H1 (cell line): ENCODE measurements at regions not wholly inside any gene's neighbourhood (a gene's known extent, or its start where the extent isn't known, plus 50 kb on each side); places are given as distances from the start of the nearest gene placed in this dataset.
A peak's percentile ranks its signal among the peaks of the same experiment; 100 is the strongest.

ENCODE experiments used
- CTCF ChIA-PET: fragments of 300-600 bp; sonication (Branson Sonifier 250); formaldehyde crosslinking; loops from one replicate; lab custom pipeline; 2021; ENCODE audit not compliant: partially characterized antibody; lab: Charles Lee
- POLR2A ChIA-PET: fragments of 300-600 bp; sonication (Branson Sonifier 250); formaldehyde crosslinking; loops from one replicate; lab custom pipeline; 2021; ENCODE audit warnings: inconsistent platforms; ENCODE audit not compliant: partially characterized antibody; lab: Charles Lee
- DNase-seq, 2 experiments: peaks; one replicate each; pipeline versions ENCODE4 v3.0.0 to v3.0.0-alpha.2; 2010 to 2022; ENCODE audit warnings: low spot score in 2 of 2, low read depth in 1 of 2, mixed read lengths in 1 of 2
- FAIRE-seq: peaks from 2 replicates; lab custom pipeline; 2011; peaks lifted over from hg19 to GRCh38; lab: Jason Lieb, UNC
- H2AFZ ChIP-seq: 2 replicates; pipeline ENCODE4 v1.8.1; 2012; ENCODE audit warnings: low read length, inconsistent platforms
- H2AK5ac ChIP-seq: 2 replicates; pipeline ENCODE4 v1.6.1; 2013; ENCODE audit warnings: low read depth, low read length
- H2BK120ac ChIP-seq: replicated peaks from 2 replicates; pipeline ENCODE3; 2013; ENCODE audit warnings: low read depth, low read length, inconsistent platforms
- H2BK12ac ChIP-seq: 2 replicates; pipeline ENCODE4 v1.6.1; 2013; ENCODE audit warnings: low read depth, low read length
- H2BK15ac ChIP-seq: 2 replicates; pipeline ENCODE4 v1.6.1; 2013; ENCODE audit warnings: low read length
- H2BK20ac ChIP-seq: 2 replicates; pipeline ENCODE4 v1.6.1; 2013; ENCODE audit warnings: low read length
- H2BK5ac ChIP-seq: 2 replicates; pipeline ENCODE4 v1.6.1; 2013; ENCODE audit warnings: low read depth, low read length
- H3K14ac ChIP-seq: 2 replicates; pipeline ENCODE4 v1.6.1; 2013; ENCODE audit warnings: inconsistent platforms; ENCODE audit not compliant: insufficient read length
- H3K18ac ChIP-seq: 2 replicates; pipeline ENCODE4 v1.6.1; 2013; ENCODE audit warnings: low read length; ENCODE audit errors: extremely low read depth
- H3K23ac ChIP-seq: 2 replicates; pipeline ENCODE4 v1.6.1; 2013; ENCODE audit warnings: inconsistent platforms; ENCODE audit not compliant: insufficient read length
- H3K23me2 ChIP-seq: 2 replicates; pipeline ENCODE4 v1.6.1; 2013; ENCODE audit warnings: low read depth, low read length
- H3K27ac ChIP-seq: 2 replicates; pipeline ENCODE4 v1.6.1; 2011; ENCODE audit warnings: low read depth, low read length, inconsistent platforms
- H3K27me3 ChIP-seq, 4 experiments: replicated peaks in 1 of 4; 1 replicate in 1 of 4; 2 replicates in 3 of 4; pipeline versions ENCODE4 v1.6.1 to v1.8.1; 2011 to 2013; ENCODE audit warnings: low read length in 3 of 4, mild to moderate bottlenecking in 3 of 4, inconsistent platforms in 2 of 4, mixed read lengths in 2 of 4, moderate library complexity in 1 of 4; ENCODE audit not compliant: control insufficient read depth in 3 of 4, insufficient read depth in 3 of 4; ENCODE audit errors: extremely low read depth in 1 of 4
- H3K36me3 ChIP-seq, 4 experiments: 2 replicates each; pipeline versions ENCODE4 v1.6.1 to v1.8.1; 2011 to 2013; ENCODE audit warnings: mild to moderate bottlenecking in 4 of 4, low read length in 3 of 4, moderate library complexity in 2 of 4, control low read depth in 1 of 4, inconsistent platforms in 1 of 4; ENCODE audit not compliant: insufficient read depth in 4 of 4, control insufficient read depth in 2 of 4
- H3K4ac ChIP-seq: replicated peaks from 2 replicates; pipeline ENCODE3; 2013; ENCODE audit warnings: low read length, low read depth, mixed read lengths, inconsistent platforms; ENCODE audit not compliant: insufficient read length
- H3K4me1 ChIP-seq, 4 experiments: replicated peaks in 1 of 4; 1 replicate in 1 of 4; 2 replicates in 3 of 4; pipeline versions ENCODE4 v1.6.1 to v1.8.1; 2011 to 2013; ENCODE audit warnings: low read length in 3 of 4, inconsistent platforms in 2 of 4, mixed read lengths in 1 of 4; ENCODE audit not compliant: insufficient read depth in 4 of 4, control insufficient read depth in 3 of 4
- H3K4me2 ChIP-seq, 2 experiments: 2 replicates each; pipeline versions ENCODE4 v1.6.1 to v1.8.1; 2011 to 2013; ENCODE audit warnings: low read depth in 2 of 2, low read length in 2 of 2, control low read depth in 1 of 2, inconsistent platforms in 1 of 2, mild to moderate bottlenecking in 1 of 2; ENCODE audit not compliant: insufficient read depth in 1 of 2
- H3K4me3 ChIP-seq, 4 experiments: fragments of 200-600, 300-600 bp in 1 of 4; sonication (generic), shearing (Covaris generic), sonication (Bioruptor Twin) in 1 of 4; 2 replicates each; pipeline versions ENCODE4 v1.5.1 to v1.8.1; 2011 to 2016; ENCODE audit warnings: low read length in 4 of 4, low read depth in 3 of 4, control low read depth in 2 of 4, inconsistent platforms in 2 of 4, mild to moderate bottlenecking in 2 of 4, mixed read lengths in 1 of 4, moderate library complexity in 1 of 4; ENCODE audit not compliant: insufficient read depth in 2 of 4; ENCODE audit errors: extremely low read depth in 1 of 4
- H3K56ac ChIP-seq: replicated peaks from 2 replicates; pipeline ENCODE3; 2013; ENCODE audit warnings: low read depth, mild to moderate bottlenecking, mixed read lengths, low read length, inconsistent platforms; ENCODE audit not compliant: insufficient read length
- H3K79me1 ChIP-seq: 2 replicates; pipeline ENCODE4 v1.6.1; 2013; ENCODE audit warnings: low read depth, low read length, control low read depth
- H3K79me2 ChIP-seq, 2 experiments: 2 replicates each; pipeline versions ENCODE4 v1.6.1 to v1.8.1; 2012 to 2013; ENCODE audit warnings: low read length in 2 of 2, mild to moderate bottlenecking in 2 of 2, inconsistent platforms in 1 of 2; ENCODE audit not compliant: insufficient read depth in 2 of 2, control insufficient read depth in 1 of 2
- H3K9ac ChIP-seq, 4 experiments: replicated peaks in 1 of 4; 1 replicate in 1 of 4; 2 replicates in 3 of 4; pipeline versions ENCODE4 v1.6.1 to v1.8.1; 2011 to 2013; ENCODE audit warnings: low read depth in 3 of 4, low read length in 3 of 4, control low read depth in 2 of 4, mild to moderate bottlenecking in 2 of 4, moderate library complexity in 2 of 4, inconsistent platforms in 1 of 4; ENCODE audit errors: extremely low read depth in 1 of 4
- H3K9me3 ChIP-seq, 2 experiments: 2 replicates each; pipeline versions ENCODE4 v1.6.1 to v1.8.1; 2012 to 2013; ENCODE audit warnings: mild to moderate bottlenecking in 2 of 2, moderate library complexity in 2 of 2, control low read depth in 1 of 2, inconsistent platforms in 1 of 2, low read depth in 1 of 2, low read length in 1 of 2, mixed read lengths in 1 of 2; ENCODE audit not compliant: insufficient read depth in 2 of 2
- H4K20me1 ChIP-seq, 2 experiments: replicated peaks in 1 of 2; 2 replicates each; pipeline versions ENCODE3 to v1.8.1; 2011 to 2013; ENCODE audit warnings: inconsistent platforms in 2 of 2, low read length in 2 of 2, mild to moderate bottlenecking in 1 of 2; ENCODE audit not compliant: insufficient read depth in 2 of 2, control insufficient read depth in 1 of 2
- H4K5ac ChIP-seq: 2 replicates; pipeline ENCODE4 v1.6.1; 2013; ENCODE audit warnings: low read length, low read depth, mixed read lengths, inconsistent platforms; ENCODE audit not compliant: insufficient read length
- H4K8ac ChIP-seq: 2 replicates; pipeline ENCODE4 v1.8.0; 2013; ENCODE audit warnings: mild to moderate bottlenecking, moderate library complexity, low read length, inconsistent platforms; ENCODE audit not compliant: insufficient read depth; ENCODE audit errors: extremely low read depth
- H4K91ac ChIP-seq: replicated peaks from 2 replicates; pipeline ENCODE3; 2013; ENCODE audit warnings: low read length, mixed read lengths, inconsistent platforms; ENCODE audit not compliant: insufficient read length
- BACH1 ChIP-seq: IDR thresholded peaks from 2 replicates; pipeline ENCODE4 v1.6.1; 2012; ENCODE audit warnings: low read length, improper control_type of control experiment
- BCL11A ChIP-seq, 2 experiments: IDR thresholded peaks; one replicate each; pipeline ENCODE4 v1.6.1; 2011; ENCODE audit warnings: low read depth in 2 of 2, low read length in 2 of 2, mild to moderate bottlenecking in 2 of 2
- CHD2 ChIP-seq: IDR thresholded peaks from 2 replicates; pipeline ENCODE4 v1.6.1; 2012; ENCODE audit warnings: low read length, improper control_type of control experiment
- HDAC6 ChIP-seq: IDR thresholded peaks from one replicate; pipeline ENCODE4 v1.7.1; 2012; ENCODE audit warnings: low read depth, mild to moderate bottlenecking, inconsistent platforms, low read length, moderate library complexity
- KDM1A ChIP-seq: fragments of 200-600, 300-600 bp; sonication (generic); IDR thresholded peaks from 2 replicates; pipeline ENCODE4 v1.7.1; 2016; ENCODE audit warnings: mild to moderate bottlenecking, low read length, borderline replicate concordance
- POLR2AphosphoS5 ChIP-seq: IDR thresholded peaks from 2 replicates; pipeline ENCODE4 v1.6.1; 2011; ENCODE audit warnings: low read depth, low read length
- SP1 ChIP-seq: IDR thresholded peaks from 2 replicates; pipeline ENCODE4 v1.6.1; 2011; ENCODE audit warnings: low read depth, low read length
- SP2 ChIP-seq: IDR thresholded peaks from 2 replicates; pipeline ENCODE4 v1.6.1; 2012; ENCODE audit warnings: mild to moderate bottlenecking, low read length, inconsistent platforms
- WGBS, 2 experiments: shearing (Covaris generic) in 1 of 2; methylation state at CpG; one replicate each; pipeline versions ENCODE4 v1.1.6 to v1.1.7; 2013 to 2015; ENCODE audit warnings: low lambda C conversion rate in 2 of 2, mixed read lengths in 2 of 2, inconsistent platforms in 1 of 2, low coverage in 1 of 2, missing lambda C conversion rate in 1 of 2; ENCODE audit not compliant: insufficient replicate concordance in 2 of 2, insufficient coverage in 1 of 2, insufficient read length in 1 of 2; ENCODE audit errors: extremely low coverage in 1 of 2, missing lambda C conversion rate in 1 of 2; 5-methylcytosine and 5-hydroxymethylcytosine counted together

GRCh38 chr10:78777466-78777865, 291.3 kb upstream of the ZMIZ1 start:
- Histone ChIP-seq H3K4ac (no peak overlapping the region), H3K4me1 (peaks cover 0 to 10% (median 2%) of the 10 kb centered on the region in 4 experiments; a peak in 3 of 7 replicates), H3K23me2 (no peaks in the 10 kb centered on the region), H3K9me3 (no peaks in the 10 kb centered on the region), H2BK15ac (no peak overlapping the region), H3K4me3 (no peak overlapping the region), H3K79me1 (no peaks in the 10 kb centered on the region), H2AK5ac (no peak overlapping the region), H4K8ac (peak overlapping the region; percentile 72; the same call in 1 of the 2 replicates), H3K23ac (no peak overlapping the region), H3K4me2 (no peak overlapping the region), H3K36me3 (no peaks in the 10 kb centered on the region), H3K9ac (no peak overlapping the region), H3K18ac (0 out of 2 replicates have a peak overlapping the region, but pooled peaks have one; percentile 67), H2AFZ (no peak overlapping the region), H2BK12ac (no peak overlapping the region), H3K27ac (no peak overlapping the region), H4K20me1 (no peaks in the 10 kb centered on the region), H3K14ac (no peak overlapping the region), H2BK5ac (no peak overlapping the region), H4K5ac (no peak overlapping the region), H3K79me2 (no peaks in the 10 kb centered on the region), H2BK20ac (no peak overlapping the region), H2BK120ac (no peak overlapping the region), H4K91ac (no peak overlapping the region), H3K56ac (no peak overlapping the region), H3K27me3 (no peaks in the 10 kb centered on the region; a peak in 2 of 7 replicates)
- CTCF ChIA-PET: interaction anchor here (0.6 to 1.5 kb wide), 4 partner anchors 14 to 34 kb away, joined by 3 to 4 read pairs (median 3); no protein-coding TSS in a partner anchor
- FAIRE-seq (no peak), DNase-seq (no peak)
- 86% methylated on average over 5 of the region's 5 CpGs; no CpG with 5 or more reads in 1 of the 2 experiments for WGBS, 2 experiments
- POLR2A ChIA-PET: interaction anchor here (0.7 to 1.0 kb wide), 2 partner anchors 15 to 57 kb away, joined by 3 read pairs; no protein-coding TSS in a partner anchor
- no peak for TF ChIP-seq POLR2AphosphoS5
- no peak for TF ChIP-seq BACH1
- no peak for TF ChIP-seq HDAC6
- TF ChIP-seq KDM1A: no peak
- TF ChIP-seq CHD2: no peak
- no peak for TF ChIP-seq SP1
- no peak for TF ChIP-seq SP2
- TF ChIP-seq BCL11A (IDR thresholded peaks at IDR 0.05; ENCODE audit: low read depth in 2 of 2, low read length in 2 of 2): no peak
